SHP77 (cell line): ENCODE measurements at regions not wholly inside any gene's neighbourhood (a gene's known extent, or its start where the extent isn't known, plus 50 kb on each side); places are given as distances from the start of the nearest gene placed in this dataset.

Experiments
- DNase-seq, 2 experiments: peaks; one replicate each; lab custom pipeline; 2025; lab: John Stamatoyannopoulos, UW

GRCh38 chr1:94644352-94644751 is 102.8 kb upstream of the F3 start:
- no peak for DNase-seq

DNA sequence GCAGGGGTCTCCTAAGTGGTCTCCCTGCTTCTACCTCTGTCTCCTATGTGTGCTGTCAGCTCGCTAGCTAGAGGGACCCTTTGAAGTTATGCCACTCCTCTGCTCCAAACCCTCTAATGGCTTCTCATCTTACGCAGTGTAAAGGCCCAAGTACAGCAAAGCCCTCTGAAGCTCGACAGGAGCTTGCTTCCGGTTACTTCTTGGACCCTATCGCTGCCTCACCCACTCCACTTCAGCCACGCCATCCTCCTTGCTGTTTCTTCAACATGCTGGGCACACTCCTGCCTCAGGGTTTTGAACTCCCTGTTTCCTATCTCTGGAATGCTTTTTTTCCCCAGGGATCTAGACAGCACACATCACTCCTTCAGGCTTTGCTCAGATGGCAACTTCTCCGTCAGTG is 102.3 kb upstream of the F3 start:
- no peak for DNase-seq

- DNase-seq = no peak
Observed at GRCh38 chr1:94642617-94643321, 101.2 kb upstream of the F3 start.

GRCh38 chr1:94641990-94642389 is 100.4 kb upstream of the F3 start:
- no peak for DNase-seq

GRCh38 chr1:94640125-94640524 is 98.6 kb upstream of the F3 start:
- no peak for DNase-seq

DNA sequence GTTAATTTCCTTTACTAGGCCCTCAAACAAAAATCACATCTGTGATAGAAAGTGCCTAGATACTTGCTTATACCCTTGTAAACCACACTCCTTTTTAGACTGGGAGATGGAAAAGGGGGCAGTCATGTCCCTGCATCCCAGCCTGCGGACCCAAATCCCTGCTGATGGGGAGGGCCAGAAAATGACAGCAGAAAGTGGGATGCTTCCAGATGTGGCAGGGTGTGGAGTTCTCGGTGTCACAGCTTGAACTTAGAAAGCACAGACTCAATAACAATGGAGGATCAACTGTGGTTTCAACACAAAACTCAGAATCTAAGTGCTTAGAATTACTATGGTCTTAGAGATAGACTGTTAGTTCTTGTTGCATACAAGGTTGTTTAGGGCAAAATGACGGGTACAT is 95.6 kb upstream of the F3 start:
- DNase-seq = no peak

GRCh38 chr1:94636624-94637023 is 95.1 kb upstream of the F3 start:
- DNase-seq = no peak

- DNase-seq = no peak
Observed at GRCh38 chr1:94636100-94636499, 94.5 kb upstream of the F3 start.

- no peak for DNase-seq
Observed at GRCh38 chr1:94634977-94635416, 93.4 kb upstream of the F3 start.

DNA sequence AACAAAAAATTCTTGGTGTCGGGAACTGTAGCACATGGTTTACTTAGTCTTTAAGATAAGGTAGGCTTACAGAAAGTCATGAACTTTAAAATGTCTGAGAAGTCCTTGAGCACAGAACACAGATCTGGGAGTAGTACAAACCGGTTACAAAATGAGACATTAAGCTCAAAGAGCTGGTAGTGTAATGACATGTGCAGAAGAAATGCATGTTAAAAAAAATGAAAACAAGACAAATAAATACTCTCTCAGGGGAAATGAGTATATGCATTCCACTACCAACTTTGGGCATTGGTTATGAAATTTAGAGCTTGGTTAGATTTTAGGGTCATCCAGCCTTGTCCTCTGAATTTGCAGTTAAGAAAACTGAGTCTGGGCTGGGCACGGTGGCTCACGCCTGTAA is 91.5 kb upstream of the F3 start:
- DNase-seq = no peak

- no peak for DNase-seq
Observed at GRCh38 chr1:94629259-94630181, 88.0 kb upstream of the F3 start.

- no peak for DNase-seq
Observed at GRCh38 chr1:94628499-94628843, 86.9 kb upstream of the F3 start.

DNA sequence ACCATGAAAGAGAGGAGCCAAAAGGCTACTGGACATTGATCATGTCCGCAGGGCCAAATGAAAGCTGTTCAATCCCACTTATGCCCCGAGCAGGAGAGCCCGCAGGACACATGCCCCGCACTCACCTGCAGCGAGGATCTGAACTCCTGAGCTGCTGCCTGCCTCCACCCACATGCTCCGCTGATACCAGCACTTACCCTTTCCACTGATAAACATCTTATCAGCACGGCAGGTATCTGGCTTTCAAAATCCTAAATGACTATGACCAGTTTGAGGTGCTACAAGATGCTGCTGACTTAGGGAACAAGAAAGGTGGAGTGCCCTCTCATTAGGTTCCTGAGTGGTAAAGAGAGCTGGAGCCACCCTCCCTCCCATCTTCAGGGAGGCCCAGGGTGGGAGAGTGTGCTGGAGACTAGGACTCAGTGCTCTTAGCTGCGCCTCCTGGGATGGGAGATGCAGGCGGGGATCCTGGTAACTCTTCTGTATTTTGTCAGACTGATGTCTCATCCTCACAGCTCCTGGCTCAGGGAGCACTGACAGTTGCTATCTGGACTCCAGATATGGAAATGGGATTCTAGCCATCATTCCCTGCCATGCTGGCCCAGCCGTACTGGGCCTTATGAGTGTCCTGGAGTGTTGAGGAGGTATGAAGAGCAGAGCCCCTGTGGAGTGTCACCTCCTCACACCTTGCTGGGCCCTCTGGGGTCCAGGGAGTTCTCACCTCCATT is 86.4 kb upstream of the F3 start:
- DNase-seq = no peak

GRCh38 chr1:94624203-94624602 is 82.6 kb upstream of the F3 start:
- DNase-seq = no peak

- no peak for DNase-seq
Observed at GRCh38 chr1:94623560-94624148, 82.1 kb upstream of the F3 start.

- DNase-seq = no peak
Observed at GRCh38 chr1:94622757-94623156, 81.2 kb upstream of the F3 start.

GRCh38 chr1:94621802-94622201 is 80.2 kb upstream of the F3 start:
- no peak for DNase-seq

DNA sequence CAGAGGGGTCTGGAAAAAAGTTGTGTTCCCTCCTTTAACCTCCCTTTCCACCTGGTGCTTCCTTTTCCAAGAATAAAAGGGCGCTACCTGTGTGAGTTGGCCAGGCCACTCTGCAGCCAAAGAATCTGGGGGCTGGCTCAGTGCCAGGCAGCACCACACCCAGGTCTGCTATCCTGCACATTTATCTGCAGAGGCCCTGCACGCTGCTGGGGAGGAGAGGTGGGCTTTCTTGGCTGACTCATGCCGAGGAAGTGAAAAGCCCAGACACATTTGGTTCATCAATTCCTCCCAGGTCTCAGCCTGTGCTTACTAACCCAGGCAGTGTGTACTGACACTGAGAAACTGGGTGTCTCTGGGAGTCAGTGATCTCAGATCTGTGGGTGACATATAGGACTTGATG is 79.8 kb upstream of the F3 start:
- DNase-seq = peak in 1 of 2 experiments; percentile 17

GRCh38 chr1:94620345-94621031 is 78.9 kb upstream of the F3 start:
- no peak for DNase-seq

GRCh38 chr1:94619731-94620130 is 78.2 kb upstream of the F3 start:
- DNase-seq = no peak

GRCh38 chr1:94617957-94618739 is 76.6 kb upstream of the F3 start:
- no peak for DNase-seq
